B cell (primary cell): ENCODE measurements at regions not wholly inside any gene's neighbourhood (a gene's known extent, or its start where the extent isn't known, plus 50 kb on each side); places are given as distances from the start of the nearest gene placed in this dataset.
"Not testable (repeated sequence)": the region's sequence is repeated elsewhere in the genome, so short reads cannot be mapped to it uniquely, and the experiment has no call there.

Experiments used
- ATAC-seq: fragments of 200-7000 bp; cut with Tn5 transposase; one replicate; pipeline ENCODE4 v1.10.0; 2021; ENCODE audit warnings: low read depth, mild to moderate bottlenecking, moderate number of reproducible peaks, moderate library complexity
- CTCF ChIA-PET: fragments of 350-600 bp; sonication (Branson Sonifier 250); formaldehyde crosslinking; loops from one replicate; lab custom pipeline; 2021; ENCODE audit warnings: antibody characterized with exemption, inconsistent platforms; lab: Charles Lee
- POLR2A ChIA-PET: fragments of 350-600 bp; sonication (Branson Sonifier 250); formaldehyde crosslinking; loops from one replicate; lab custom pipeline; 2021; ENCODE audit warnings: antibody characterized with exemption; lab: Charles Lee
- DNase-seq: peaks from one replicate; pipeline ENCODE4 v3.0.0; 2013
- H2AFZ ChIP-seq: 2 replicates; pipeline ENCODE4 v1.6.1; 2012; ENCODE audit warnings: mild to moderate bottlenecking, low read depth, low read length; ENCODE audit not compliant: insufficient read depth, poor library complexity, severe bottlenecking
- H3K27ac ChIP-seq, 2 donors: 1 replicate in 1 of 2; 2 replicates in 1 of 2; pipeline ENCODE4 v1.5.1; 2012 to 2013; ENCODE audit warnings: low read length in 2 of 2, mild to moderate bottlenecking in 2 of 2, moderate library complexity in 1 of 2
- H3K27me3 ChIP-seq, 4 experiments: fragments of 200-600 bp in 1 of 4; sonication (generic) in 1 of 4; replicated peaks in 1 of 4; 1 replicate in 2 of 4; 2 replicates in 2 of 4; pipeline versions ENCODE4 v1.6.1 to v1.7.0; 2013 to 2016; ENCODE audit warnings: low read length in 3 of 4, mild to moderate bottlenecking in 2 of 4, mixed read lengths in 1 of 4, moderate library complexity in 1 of 4; ENCODE audit not compliant: insufficient read depth in 4 of 4, control insufficient read depth in 3 of 4; ENCODE audit errors: control extremely low read depth in 1 of 4
- H3K36me3 ChIP-seq, 2 experiments: replicated peaks in 1 of 2; 1 replicate in 1 of 2; 2 replicates in 1 of 2; pipeline versions ENCODE4 v1.6.1 to v1.7.1; 2013; ENCODE audit warnings: low read length in 1 of 2; ENCODE audit not compliant: insufficient read depth in 2 of 2, control insufficient read depth in 1 of 2; ENCODE audit errors: control extremely low read depth in 1 of 2, extremely low read depth in 1 of 2
- H3K4me1 ChIP-seq, 2 donors: fragments of 200-600 bp in 1 of 2; sonication (generic) in 1 of 2; 1 replicate in 1 of 2; 2 replicates in 1 of 2; pipeline versions ENCODE4 v1.5.1 to v1.6.1; 2013 to 2017; ENCODE audit warnings: low read length in 2 of 2; ENCODE audit not compliant: control insufficient read depth in 2 of 2, insufficient read depth in 2 of 2
- H3K4me2 ChIP-seq: replicated peaks from 2 replicates; pipeline ENCODE3; 2012; ENCODE audit warnings: mild to moderate bottlenecking, low read depth, low read length; ENCODE audit not compliant: poor library complexity, severe bottlenecking
- H3K4me3 ChIP-seq, 5 experiments: fragments of 200-600 bp in 1 of 5; sonication (generic) in 1 of 5; 1 replicate in 3 of 5; 2 replicates in 2 of 5; pipeline versions ENCODE4 v1.5.1 to v1.7.0; 2011 to 2016; ENCODE audit warnings: low read length in 4 of 5, mild to moderate bottlenecking in 4 of 5, low read depth in 2 of 5, control low read depth in 1 of 5, moderate library complexity in 1 of 5; ENCODE audit not compliant: insufficient read depth in 1 of 5; ENCODE audit errors: control extremely low read depth in 1 of 5, extremely low read depth in 1 of 5
- H3K79me2 ChIP-seq: fragments of 200-600 bp; sonication (generic); one replicate; pipeline ENCODE4 v1.6.0; 2016; ENCODE audit warnings: low read length; ENCODE audit not compliant: control insufficient read depth, insufficient read depth
- H3K9ac ChIP-seq: fragments of 200-600 bp; sonication (generic); 2 replicates; pipeline ENCODE4 v1.6.1; 2017; ENCODE audit warnings: mild to moderate bottlenecking, low read length, moderate library complexity
- H3K9me3 ChIP-seq, 3 donors: one replicate each; pipeline versions ENCODE4 v1.6.1 to v1.7.1; 2013; ENCODE audit warnings: low read length in 2 of 3; ENCODE audit not compliant: control insufficient read depth in 2 of 3, insufficient read depth in 1 of 3; ENCODE audit errors: control extremely low read depth in 1 of 3
- H4K20me1 ChIP-seq: 2 replicates; pipeline ENCODE4 v1.6.0; 2012; ENCODE audit warnings: mild to moderate bottlenecking, low read length; ENCODE audit not compliant: insufficient read depth, control insufficient read depth, poor library complexity, severe bottlenecking
- H3K27ac Mint-ChIP-seq: one replicate; pipeline ENCODE4 v1.8.0; 2021; ENCODE audit warnings: mixed read lengths
- H3K27me3 Mint-ChIP-seq: one replicate; pipeline ENCODE4 v1.8.0; 2021; ENCODE audit warnings: mixed read lengths
- H3K4me1 Mint-ChIP-seq: one replicate; pipeline ENCODE4 v1.8.0; 2021; ENCODE audit warnings: mixed read lengths
- H3K4me3 Mint-ChIP-seq: one replicate; pipeline ENCODE4 v1.8.0; 2021; ENCODE audit warnings: mixed read lengths
- H3K9me3 Mint-ChIP-seq: one replicate; pipeline ENCODE4 v1.8.0; 2022; ENCODE audit warnings: mixed read lengths; ENCODE audit not compliant: insufficient read depth
- EZH2 ChIP-seq: IDR thresholded peaks from 2 replicates; pipeline ENCODE4 v1.6.1; 2012; ENCODE audit warnings: borderline replicate concordance, low read depth, mild to moderate bottlenecking, moderate library complexity, low read length; ENCODE audit not compliant: insufficient read depth, poor library complexity, severe bottlenecking
- WGBS: methylation state at CpG from one replicate; pipeline ENCODE4 v1.1.5; 2013; ENCODE audit warnings: missing lambda C conversion rate; ENCODE audit not compliant: insufficient coverage; 5-methylcytosine and 5-hydroxymethylcytosine counted together
- intact Hi-C: fragments of 100-400 bp; cut with micrococcal nuclease; formaldehyde crosslinking; loops from one replicate; pipeline ENCODE4 v1.10.0; 2022
- TF ChIP-seq, protein P1 (sequence below): fragments of 200-600 bp; IDR thresholded peaks from one replicate; pipeline ENCODE4 v1.8.0; 2022; ENCODE audit warnings: antibody characterized with exemption, mild to moderate bottlenecking

DNA sequence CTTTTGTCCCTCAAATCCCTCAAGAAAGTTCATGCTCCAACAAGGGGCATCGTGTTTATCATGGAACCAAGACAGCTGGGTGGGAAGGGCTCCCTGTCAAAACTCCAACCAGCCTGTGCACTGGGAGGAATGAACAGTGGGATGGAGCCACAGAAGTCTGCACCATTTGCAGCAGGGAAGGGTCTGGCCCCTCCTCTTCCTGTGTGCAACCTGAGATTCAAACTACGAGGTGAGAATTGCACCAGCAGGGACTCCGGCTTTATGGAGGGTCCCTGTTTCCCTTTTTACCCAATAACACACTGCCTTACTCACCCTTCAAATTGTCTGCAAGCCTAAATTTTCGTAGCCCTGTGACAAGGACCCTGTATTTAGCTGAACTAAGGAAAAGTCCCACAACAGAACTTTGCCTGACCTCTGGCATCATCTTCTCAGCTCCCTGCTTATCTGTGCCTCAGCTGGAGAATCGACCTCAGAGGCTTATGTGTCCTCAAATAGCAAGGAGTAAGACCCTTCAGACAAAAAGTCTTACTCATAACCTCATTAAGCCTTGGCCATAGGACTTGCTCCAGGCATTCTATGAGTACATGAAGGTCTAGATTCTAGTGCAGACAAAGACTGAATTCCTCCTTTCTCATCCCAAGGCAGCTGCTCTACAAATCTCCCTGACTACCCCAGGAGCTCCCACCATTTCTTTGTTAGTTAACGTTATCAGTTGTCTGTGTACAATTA lies 178.3 kb upstream of the SERPINE2 start:
- no peaks in the 10 kb centered on the region for H3K79me2 ChIP-seq
- H3K9me3 ChIP-seq: no peaks in the 10 kb centered on the region
- Mint-ChIP-seq H3K27me3 (peaks cover 15% of the 10 kb centered on the region), H3K27ac (no peak overlapping the region), H3K9me3 (no peaks in the 10 kb centered on the region), H3K4me1 (no peaks in the 10 kb centered on the region), H3K4me3 (no peak overlapping the region)
- WGBS: 66% methylated on average over 4 of the region's 6 CpGs
- no peak overlapping the region for H3K27ac ChIP-seq
- no peak for ATAC-seq
- no peak overlapping the region for H3K4me3 ChIP-seq
- H3K4me2 ChIP-seq: no peak overlapping the region
- TF ChIP-seq, protein P1, sequence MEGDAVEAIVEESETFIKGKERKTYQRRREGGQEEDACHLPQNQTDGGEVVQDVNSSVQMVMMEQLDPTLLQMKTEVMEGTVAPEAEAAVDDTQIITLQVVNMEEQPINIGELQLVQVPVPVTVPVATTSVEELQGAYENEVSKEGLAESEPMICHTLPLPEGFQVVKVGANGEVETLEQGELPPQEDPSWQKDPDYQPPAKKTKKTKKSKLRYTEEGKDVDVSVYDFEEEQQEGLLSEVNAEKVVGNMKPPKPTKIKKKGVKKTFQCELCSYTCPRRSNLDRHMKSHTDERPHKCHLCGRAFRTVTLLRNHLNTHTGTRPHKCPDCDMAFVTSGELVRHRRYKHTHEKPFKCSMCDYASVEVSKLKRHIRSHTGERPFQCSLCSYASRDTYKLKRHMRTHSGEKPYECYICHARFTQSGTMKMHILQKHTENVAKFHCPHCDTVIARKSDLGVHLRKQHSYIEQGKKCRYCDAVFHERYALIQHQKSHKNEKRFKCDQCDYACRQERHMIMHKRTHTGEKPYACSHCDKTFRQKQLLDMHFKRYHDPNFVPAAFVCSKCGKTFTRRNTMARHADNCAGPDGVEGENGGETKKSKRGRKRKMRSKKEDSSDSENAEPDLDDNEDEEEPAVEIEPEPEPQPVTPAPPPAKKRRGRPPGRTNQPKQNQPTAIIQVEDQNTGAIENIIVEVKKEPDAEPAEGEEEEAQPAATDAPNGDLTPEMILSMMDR: no peak
- TF ChIP-seq EZH2: no peak
- no peak for DNase-seq
- no peak overlapping the region for H3K9ac ChIP-seq
- peaks cover 0 to 3% (median 1%) of the 10 kb centered on the region in 4 experiments for H3K27me3 ChIP-seq
- H3K4me1 ChIP-seq: no peaks in the 10 kb centered on the region
- H4K20me1 ChIP-seq: no peaks in the 10 kb centered on the region
- intact Hi-C loops: no loop called here
- H2AFZ ChIP-seq: no peak overlapping the region
- POLR2A ChIA-PET: no interaction called here
- H3K36me3 ChIP-seq: no peaks in the 10 kb centered on the region
- CTCF ChIA-PET: no interaction called here

DNA sequence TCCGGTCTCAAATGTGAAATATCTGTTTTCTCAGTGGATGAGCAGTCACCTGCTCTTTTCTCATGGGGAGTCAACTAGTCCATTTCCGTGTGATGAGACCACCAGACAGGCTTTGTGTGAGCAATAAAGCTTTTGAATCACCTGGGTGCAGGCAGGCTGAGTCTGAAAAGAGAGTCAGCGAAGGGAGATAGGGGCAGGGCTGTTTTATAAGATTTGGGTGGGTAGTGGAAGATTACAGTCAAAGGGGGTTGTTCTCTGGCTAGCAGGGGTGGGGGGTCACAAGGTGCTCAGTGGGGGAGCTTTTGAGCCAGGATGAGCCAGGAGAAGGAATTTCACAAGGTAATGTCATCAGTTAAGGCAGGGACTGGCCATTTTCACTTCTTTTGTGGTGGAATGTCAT lies 176.5 kb upstream of the SERPINE2 start:
- H3K9me3 ChIP-seq, intact Hi-C loops, H3K79me2 ChIP-seq, H3K27ac Mint-ChIP-seq, H3K4me3 ChIP-seq, H3K27ac ChIP-seq, ATAC-seq, POLR2A ChIA-PET, H3K4me3 Mint-ChIP-seq, H3K9ac ChIP-seq, H3K36me3 ChIP-seq, H2AFZ ChIP-seq, H3K4me1 Mint-ChIP-seq, H3K4me1 ChIP-seq, H4K20me1 ChIP-seq, DNase-seq, H3K9me3 Mint-ChIP-seq, H3K27me3 Mint-ChIP-seq, CTCF ChIA-PET, H3K27me3 ChIP-seq, H3K4me2 ChIP-seq: not testable (repeated sequence)
- 84% methylated on average over 3 of the region's 3 CpGs for WGBS
